Stimulated activated CD4-positive, alpha-beta T cell treated with anti-CD3 and anti-CD28 coated beads, Interleukin-2, amount 100 ng/mL, for 24 hours (primary cell): ENCODE measurements at regions not wholly inside any gene's neighbourhood (a gene's known extent, or its start where the extent isn't known, plus 50 kb on each side); places are given as distances from the start of the nearest gene placed in this dataset.
A peak's percentile ranks its signal among the peaks of the same experiment; 100 is the strongest.

Experiments used
- DNase-seq, 2 donors: peaks; one replicate each; pipeline ENCODE4 v3.0.0-alpha.2; 2020

GRCh38 chrX:120021927-120022326 is 55.6 kb downstream of the RHOXF2B start:
- DNase-seq: no peak

DNA sequence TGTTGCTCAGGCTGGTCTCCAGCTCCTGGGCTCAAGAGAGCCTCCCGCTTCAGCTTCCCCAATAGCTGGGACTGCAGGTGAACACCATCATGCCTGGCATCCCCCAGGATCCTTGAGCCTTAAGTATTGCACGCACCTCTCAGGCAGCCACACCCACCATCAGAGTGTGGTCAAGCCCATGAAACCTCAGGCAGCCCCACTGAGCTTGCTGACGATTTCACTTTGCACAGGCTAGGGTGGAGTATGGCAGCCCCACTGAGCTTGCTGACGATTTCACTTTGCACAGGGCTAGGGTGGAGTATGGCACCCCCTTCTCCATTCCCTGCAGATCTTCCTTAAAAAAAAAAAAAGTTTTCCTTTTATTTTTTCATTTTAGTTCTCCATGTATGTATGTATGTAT is 57.2 kb downstream of the RHOXF2B start:
- no peak for DNase-seq

DNA sequence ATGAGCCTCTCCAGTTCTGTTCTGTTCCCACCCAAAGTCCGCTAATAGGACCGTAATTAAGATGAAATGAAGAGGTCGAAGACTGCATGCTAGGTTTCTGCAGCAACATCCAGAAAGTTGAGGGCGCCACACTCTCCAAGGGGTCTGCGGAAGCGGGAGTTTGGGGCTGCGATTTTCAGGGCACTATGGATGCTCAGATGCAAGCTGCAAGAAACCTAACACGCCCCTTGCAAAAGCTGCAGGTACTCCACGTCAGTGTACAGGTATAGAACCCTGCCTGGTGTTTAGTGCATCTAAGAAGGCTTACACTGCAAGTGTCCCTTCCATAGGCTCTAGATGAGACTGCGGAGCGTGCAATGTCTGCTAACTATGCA is 61.4 kb downstream of the RHOXF2B start:
- DNase-seq: no peak

- DNase-seq: no peak
Measured at GRCh38 chrX:120015145-120016067, 62.1 kb downstream of the RHOXF2B start.

DNA sequence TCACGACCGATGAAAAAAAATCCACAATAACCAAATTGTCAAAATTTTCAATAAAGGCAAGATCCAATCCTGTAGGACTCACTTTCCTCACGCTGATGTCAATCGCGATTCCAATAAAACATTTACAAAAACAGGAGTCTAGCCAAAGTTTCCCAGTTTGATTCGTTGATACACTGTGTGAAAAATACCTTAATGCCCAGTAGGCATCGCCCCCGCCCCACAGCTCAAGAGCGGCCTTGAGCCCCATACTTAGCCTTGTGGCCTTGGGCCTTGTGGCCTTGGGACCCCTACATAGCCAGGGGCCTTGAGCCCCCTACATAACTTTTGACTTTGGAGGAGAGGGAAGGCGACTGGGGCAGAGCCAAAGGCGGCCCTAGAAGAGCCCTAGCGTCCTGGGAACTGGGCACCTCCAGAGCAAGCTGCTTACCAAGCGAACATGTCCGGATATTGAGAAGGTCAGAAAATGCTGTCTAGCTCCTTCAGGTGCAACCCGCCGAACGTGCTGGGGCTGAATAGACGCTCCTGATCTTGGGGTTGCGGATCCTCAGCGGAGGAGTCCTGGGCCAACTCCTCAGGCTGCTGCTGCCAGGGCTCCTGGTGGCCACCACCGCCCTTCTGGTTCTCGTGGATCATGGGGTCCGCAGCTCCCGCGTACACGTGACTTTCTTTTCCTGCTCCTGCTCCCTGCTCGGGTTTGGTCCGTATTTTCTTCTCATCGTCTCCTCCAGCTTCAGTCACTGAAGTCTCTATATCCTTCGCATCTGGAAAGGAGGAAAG is 62.9 kb downstream of the RHOXF2B start:
- no peak for DNase-seq

GRCh38 chrX:120001787-120002186 is 58.2 kb upstream of the NKAP start:
- no peak for DNase-seq

DNA sequence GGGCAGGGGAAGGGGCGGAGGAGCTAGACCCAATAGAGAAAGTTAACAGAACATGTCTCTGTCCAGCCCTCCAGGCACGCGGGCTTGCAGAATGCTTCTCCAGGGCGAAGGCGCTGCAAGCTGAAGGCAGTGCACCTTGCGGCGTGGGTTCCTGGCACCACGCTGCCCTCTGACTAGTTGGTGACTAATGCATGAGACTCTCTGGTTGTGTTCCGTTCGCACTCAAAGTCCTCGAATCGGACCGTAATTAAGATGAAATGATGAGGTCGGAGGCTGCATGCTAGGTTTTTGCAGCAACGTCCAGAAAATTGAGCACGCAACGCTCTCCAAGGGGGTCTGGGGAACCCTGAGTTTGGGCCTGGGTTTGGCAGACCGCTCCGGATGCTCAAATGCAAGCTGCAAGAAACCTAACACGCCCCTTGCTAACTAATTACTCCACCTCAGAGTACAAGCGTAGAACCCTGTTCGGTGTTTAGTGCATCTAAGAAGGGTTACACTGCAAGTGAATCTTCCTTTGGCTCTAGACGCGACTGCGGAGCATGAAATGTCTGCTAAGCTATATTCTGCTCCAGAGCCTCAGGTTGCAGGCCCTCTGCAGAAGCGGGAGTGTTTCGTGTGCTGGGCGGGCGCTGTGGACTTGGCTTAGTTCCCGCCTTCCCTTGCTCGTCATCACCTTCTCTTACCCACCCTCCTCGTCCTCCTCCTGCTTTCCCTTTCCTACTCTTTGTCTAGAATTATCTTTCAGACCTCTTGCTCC is 57.1 kb upstream of the NKAP start:
- peak in 1 of 2 donors; percentile 34 for DNase-seq

DNA sequence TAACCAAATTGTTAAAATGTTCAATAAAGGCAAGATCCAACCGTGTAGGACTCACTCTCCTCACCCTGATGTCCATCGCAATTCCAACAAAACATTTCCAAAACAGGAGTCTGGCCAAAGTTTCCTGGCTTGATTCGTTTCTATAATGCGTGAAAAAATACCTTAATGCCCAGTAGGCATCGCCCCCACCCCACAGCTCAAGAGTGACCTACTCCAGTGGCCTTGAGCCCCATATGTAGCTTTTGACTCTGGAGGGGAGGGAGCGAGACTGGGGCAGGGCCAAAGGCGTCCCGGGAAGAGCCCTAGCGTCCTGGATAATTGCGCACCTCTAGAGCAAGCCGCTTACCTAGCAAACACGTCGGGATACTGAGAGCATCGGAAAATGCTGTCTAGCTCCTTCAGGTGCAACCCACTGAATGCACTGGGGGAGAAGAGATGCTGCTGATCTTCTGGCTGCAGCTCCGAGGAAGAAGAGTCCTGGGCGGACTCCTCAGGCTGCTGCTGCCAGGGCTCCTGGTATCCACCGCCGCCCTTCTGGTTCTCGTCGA is 55.6 kb upstream of the NKAP start:
- no peak for DNase-seq

DNA sequence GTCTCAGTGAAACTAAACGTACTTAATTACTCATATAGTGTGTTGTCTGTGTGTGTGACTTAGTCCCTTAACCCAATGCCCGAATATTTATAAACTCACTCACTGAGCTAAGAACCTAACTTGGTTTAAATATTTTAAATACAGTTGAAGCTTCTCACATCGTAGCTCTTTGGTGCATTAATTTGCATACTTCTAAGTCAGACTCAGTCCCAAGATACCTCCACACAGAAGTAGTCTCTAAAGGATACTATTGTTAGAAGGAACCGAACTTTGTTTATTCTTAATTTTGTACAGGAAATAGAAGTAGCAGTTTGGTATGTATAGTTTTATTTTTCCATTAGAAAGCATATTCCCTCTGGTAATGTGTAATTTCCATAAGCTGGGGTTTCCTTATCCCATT is 54.0 kb upstream of the NKAP start:
- no peak for DNase-seq

DNA sequence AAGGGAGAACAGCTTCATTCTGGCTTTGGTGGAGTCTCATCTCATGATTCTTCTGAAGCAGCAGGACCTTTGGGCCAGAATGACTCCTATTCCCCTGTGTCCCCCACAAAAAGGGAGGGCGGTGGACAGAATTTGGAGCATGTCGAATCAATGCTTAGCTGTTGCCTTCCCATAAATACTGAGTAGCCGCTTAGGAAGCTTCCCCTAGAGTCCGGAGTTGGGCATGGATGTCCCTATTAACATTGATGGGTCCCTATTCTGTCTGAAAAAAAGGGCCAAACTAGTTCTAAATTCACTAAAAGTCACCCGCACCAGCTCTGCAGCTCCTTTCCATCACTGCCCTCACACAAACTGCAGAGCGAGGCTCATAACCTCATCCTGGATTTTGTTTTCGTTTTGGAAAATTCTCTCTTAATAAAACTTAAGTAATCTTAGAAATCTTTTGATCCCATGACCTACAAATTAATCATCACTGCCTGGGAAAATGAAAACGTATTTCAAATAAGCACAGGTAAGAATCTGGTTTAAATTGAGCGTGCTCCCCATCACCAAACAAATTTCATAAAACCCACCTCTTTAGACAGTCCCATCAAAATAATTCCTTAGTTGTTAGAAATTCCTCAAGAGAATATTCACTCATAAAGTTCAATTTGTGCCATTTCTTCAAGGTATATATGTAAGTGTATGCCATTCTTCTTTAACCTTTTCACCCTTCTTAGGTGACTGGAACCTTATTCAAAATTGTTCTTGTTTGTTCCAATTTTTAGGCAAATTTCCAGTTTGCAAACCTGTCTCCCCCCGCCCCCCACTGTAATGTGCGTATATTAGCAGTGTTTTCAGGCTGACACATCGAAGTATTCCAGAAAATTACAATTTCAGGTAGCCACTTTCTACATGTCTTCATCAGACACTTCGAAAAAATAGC is 53.3 kb upstream of the NKAP start:
- no peak for DNase-seq

DNA sequence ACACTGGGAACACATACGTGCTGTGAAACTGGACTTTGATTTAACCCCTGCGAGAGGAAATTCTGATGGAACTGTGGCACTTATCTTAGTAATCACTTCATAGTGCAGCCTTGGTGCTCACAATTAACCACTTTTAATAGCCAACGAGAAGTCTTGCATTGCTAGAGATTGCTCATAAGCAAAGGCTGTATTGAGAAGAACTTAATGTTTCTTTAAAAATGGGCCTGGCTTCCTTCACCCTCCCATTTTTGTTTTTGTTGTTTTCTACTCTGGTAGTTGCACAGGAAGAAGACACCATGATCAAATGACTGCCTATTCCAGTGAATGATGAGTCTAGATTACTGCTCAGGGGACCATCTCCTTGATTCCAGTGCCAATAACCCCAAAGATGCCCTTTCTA is 52.5 kb upstream of the NKAP start:
- DNase-seq: no peak
